Breast epithelium (tissue), 3 donors: ENCODE measurements at regions not wholly inside any gene's neighbourhood (a gene's known extent, or its start where the extent isn't known, plus 50 kb on each side); places are given as distances from the start of the nearest gene placed in this dataset.

Experiments
- CTCF ChIP-seq, 3 donors: fragments of 450-650 bp; IDR thresholded peaks; one replicate each; pipeline ENCODE4 v1.5.1; 2016 to 2017; ENCODE audit warnings: antibody characterized with exemption in 3 of 3, mild to moderate bottlenecking in 3 of 3, moderate library complexity in 3 of 3
- POLR2AphosphoS5 ChIP-seq, 3 donors: sonication (generic); formaldehyde crosslinking; IDR thresholded peaks; one replicate each; pipeline ENCODE4 v1.6.1; 2017; ENCODE audit warnings: antibody characterized with exemption in 3 of 3

DNA sequence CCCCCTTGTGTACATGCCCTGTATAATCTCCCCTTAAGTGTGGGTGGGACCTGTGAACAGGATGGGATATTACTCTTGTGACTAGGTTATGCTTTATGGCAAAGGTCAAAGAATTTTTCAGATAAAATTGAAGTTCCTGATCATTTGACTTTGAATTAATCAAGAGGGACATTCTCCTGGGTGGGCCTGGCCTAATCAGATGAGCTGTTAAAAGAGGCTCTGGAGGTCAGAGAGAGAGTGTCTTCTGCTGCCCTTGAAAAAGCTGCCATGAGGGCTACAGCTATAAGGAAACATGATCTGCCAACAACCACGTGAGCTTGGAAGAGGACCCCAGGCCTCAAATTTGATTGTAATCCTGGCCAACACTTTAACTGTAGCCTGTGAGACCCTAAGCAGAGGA, 125.6 kb upstream of the CSF3R start:
- TF ChIP-seq POLR2AphosphoS5 (IDR thresholded peaks at IDR 0.05) (no peak), CTCF (IDR thresholded peaks at IDR 0.05) (no peak)
